ENCODE measurements at regions not wholly inside any gene's neighbourhood (a gene's known extent, or its start where the extent isn't known, plus 50 kb on each side); places are given as distances from the start of the nearest gene placed in this dataset.
"Not testable (repeated sequence)": the region's sequence is repeated elsewhere in the genome, so short reads cannot be mapped to it uniquely, and the experiment has no call there.

DNA sequence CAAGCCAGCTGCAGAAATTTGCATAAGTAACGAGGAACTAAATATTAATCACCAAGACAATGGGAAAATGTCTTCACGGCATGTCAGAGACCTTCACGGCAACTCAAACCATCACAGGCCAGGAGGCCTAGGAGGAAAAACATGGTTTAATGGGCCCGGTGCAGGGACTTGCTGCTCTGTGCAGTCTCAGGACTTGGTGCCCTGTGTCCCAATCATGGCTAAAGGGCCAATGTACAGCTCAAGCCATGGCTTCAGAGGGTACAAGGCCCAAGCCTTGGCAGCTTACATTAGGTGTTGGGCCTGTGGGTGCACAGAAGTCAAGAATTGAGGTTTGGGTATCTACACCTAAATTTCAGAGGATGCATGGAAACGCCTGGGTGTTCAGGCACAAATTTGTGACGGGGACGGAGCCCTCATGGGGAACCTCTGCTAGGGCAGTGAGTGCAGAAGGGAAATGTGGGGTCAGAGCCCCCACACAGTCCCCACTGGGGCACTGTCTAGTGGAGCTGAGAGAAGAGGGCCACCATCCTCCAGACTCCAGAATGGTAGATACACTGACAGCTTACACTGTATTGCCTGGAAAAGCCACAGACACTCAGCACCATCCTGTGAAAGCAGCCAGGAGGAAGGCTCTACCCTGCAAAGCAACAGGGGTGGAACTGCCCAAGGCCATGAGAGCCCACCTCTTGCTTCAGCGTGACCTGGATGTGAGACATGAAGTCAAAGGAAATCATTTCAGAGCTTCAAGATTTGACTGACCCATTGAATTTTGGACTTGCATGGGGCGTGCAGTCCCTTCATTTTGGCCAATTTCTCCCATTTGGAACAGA lies 5284.3 kb upstream of the TPTE start:
- TF ChIP-seq, protein P1, sequence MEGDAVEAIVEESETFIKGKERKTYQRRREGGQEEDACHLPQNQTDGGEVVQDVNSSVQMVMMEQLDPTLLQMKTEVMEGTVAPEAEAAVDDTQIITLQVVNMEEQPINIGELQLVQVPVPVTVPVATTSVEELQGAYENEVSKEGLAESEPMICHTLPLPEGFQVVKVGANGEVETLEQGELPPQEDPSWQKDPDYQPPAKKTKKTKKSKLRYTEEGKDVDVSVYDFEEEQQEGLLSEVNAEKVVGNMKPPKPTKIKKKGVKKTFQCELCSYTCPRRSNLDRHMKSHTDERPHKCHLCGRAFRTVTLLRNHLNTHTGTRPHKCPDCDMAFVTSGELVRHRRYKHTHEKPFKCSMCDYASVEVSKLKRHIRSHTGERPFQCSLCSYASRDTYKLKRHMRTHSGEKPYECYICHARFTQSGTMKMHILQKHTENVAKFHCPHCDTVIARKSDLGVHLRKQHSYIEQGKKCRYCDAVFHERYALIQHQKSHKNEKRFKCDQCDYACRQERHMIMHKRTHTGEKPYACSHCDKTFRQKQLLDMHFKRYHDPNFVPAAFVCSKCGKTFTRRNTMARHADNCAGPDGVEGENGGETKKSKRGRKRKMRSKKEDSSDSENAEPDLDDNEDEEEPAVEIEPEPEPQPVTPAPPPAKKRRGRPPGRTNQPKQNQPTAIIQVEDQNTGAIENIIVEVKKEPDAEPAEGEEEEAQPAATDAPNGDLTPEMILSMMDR (IDR thresholded peaks at IDR 0.05; ENCODE audit: low read length): not testable (repeated sequence)
- not testable (repeated sequence) for TF ChIP-seq EZH2 (IDR thresholded peaks at IDR 0.05; ENCODE audit: borderline replicate concordance, low read length)

Data from OCI-LY1 (cell line).